Neural crest cell (in vitro differentiated cells): ENCODE measurements at regions not wholly inside any gene's neighbourhood (a gene's known extent, or its start where the extent isn't known, plus 50 kb on each side); places are given as distances from the start of the nearest gene placed in this dataset.

ENCODE experiments used
- DNase-seq: peaks from one replicate; pipeline ENCODE4 v3.0.0; 2021; ENCODE audit warnings: low read depth, mixed read lengths, low spot score
- H3K27ac Mint-ChIP-seq: one replicate; pipeline ENCODE4 v1.8.0; 2021; ENCODE audit warnings: mild to moderate bottlenecking, mixed read lengths; ENCODE audit not compliant: unreplicated experiment
- H3K27me3 Mint-ChIP-seq: 2 replicates; pipeline ENCODE4 v1.8.0; 2021; ENCODE audit warnings: low read depth, mild to moderate bottlenecking, mixed read lengths
- H3K36me3 Mint-ChIP-seq: 2 replicates; pipeline ENCODE4 v1.8.0; 2021; ENCODE audit warnings: low read depth, mild to moderate bottlenecking, mixed read lengths
- H3K4me1 Mint-ChIP-seq: 2 replicates; pipeline ENCODE4 v1.8.0; 2021; ENCODE audit warnings: mixed read lengths
- H3K4me3 Mint-ChIP-seq: one replicate; pipeline ENCODE4 v1.8.0; 2021; ENCODE audit warnings: mild to moderate bottlenecking, mixed read lengths
- H3K9me3 Mint-ChIP-seq: 2 replicates; pipeline ENCODE4 v1.8.0; 2021; ENCODE audit warnings: mixed read lengths
- CTCF ChIP-seq: fragments of 200-600 bp; sonication (generic); conservative IDR thresholded peaks from 2 replicates; pipeline ENCODE4 v1.5.0; 2021; ENCODE audit warnings: antibody characterized with exemption, mild to moderate bottlenecking

- H3K9me3 Mint-ChIP-seq = no peaks in the 10 kb centered on the region
- no peaks in the 10 kb centered on the region for H3K27me3 Mint-ChIP-seq
- no peaks in the 10 kb centered on the region for H3K36me3 Mint-ChIP-seq
- H3K27ac Mint-ChIP-seq = no peak overlapping the region
- no peak overlapping the region for H3K4me3 Mint-ChIP-seq
- no peak for DNase-seq
- H3K4me1 Mint-ChIP-seq = peaks cover 12% of the 10 kb centered on the region
- TF ChIP-seq CTCF = no peak
Observed at GRCh38 chr7:142443216-142444010, 185.6 kb upstream of the PRSS58 start.

GRCh38 chr7:142442396-142442795 lies 184.5 kb upstream of the PRSS58 start:
- no peaks in the 10 kb centered on the region for H3K9me3 Mint-ChIP-seq
- no peak for DNase-seq
- H3K36me3 Mint-ChIP-seq = no peaks in the 10 kb centered on the region
- H3K27ac Mint-ChIP-seq = no peak overlapping the region
- TF ChIP-seq CTCF = no peak
- no peaks in the 10 kb centered on the region for H3K27me3 Mint-ChIP-seq
- H3K4me1 Mint-ChIP-seq = peaks cover 12% of the 10 kb centered on the region
- no peak overlapping the region for H3K4me3 Mint-ChIP-seq

- H3K27ac Mint-ChIP-seq = no peak overlapping the region
Observed at GRCh38 chr7:142440906-142441411, 183.1 kb upstream of the PRSS58 start.

GRCh38 chr7:142440219-142440905 lies 182.5 kb upstream of the PRSS58 start:
- H3K4me1 Mint-ChIP-seq = peaks cover 12% of the 10 kb centered on the region
- H3K9me3 Mint-ChIP-seq = no peaks in the 10 kb centered on the region
- no peak overlapping the region for H3K27ac Mint-ChIP-seq
- DNase-seq = no peak
- TF ChIP-seq CTCF = no peak
- no peak overlapping the region for H3K4me3 Mint-ChIP-seq
- H3K27me3 Mint-ChIP-seq = no peaks in the 10 kb centered on the region
- no peaks in the 10 kb centered on the region for H3K36me3 Mint-ChIP-seq

More at GRCh38 chr7:142440906-142441411, 183.1 kb upstream of the PRSS58 start:
- DNase-seq = no peak
- no peak for TF ChIP-seq CTCF
- no peaks in the 10 kb centered on the region for H3K9me3 Mint-ChIP-seq
- H3K27me3 Mint-ChIP-seq = no peaks in the 10 kb centered on the region
- no peak overlapping the region for H3K4me3 Mint-ChIP-seq
- peaks cover 12% of the 10 kb centered on the region for H3K4me1 Mint-ChIP-seq
- no peaks in the 10 kb centered on the region for H3K36me3 Mint-ChIP-seq

GRCh38 chr7:142439739-142440138 lies 181.9 kb upstream of the PRSS58 start:
- Mint-ChIP-seq H3K4me3 (no peak overlapping the region), H3K27ac (no peak overlapping the region), H3K27me3 (no peaks in the 10 kb centered on the region), H3K9me3 (no peaks in the 10 kb centered on the region), H3K36me3 (no peaks in the 10 kb centered on the region), H3K4me1 (peaks cover 12% of the 10 kb centered on the region)
- no peak for TF ChIP-seq CTCF
- DNase-seq = no peak
